Hepatocyte (in vitro differentiated cells): ENCODE measurements at regions not wholly inside any gene's neighbourhood (a gene's known extent, or its start where the extent isn't known, plus 50 kb on each side); places are given as distances from the start of the nearest gene placed in this dataset.

ENCODE experiments used
- DNase-seq: peaks from one replicate; pipeline ENCODE4 v3.0.0-alpha.2; 2016; ENCODE audit warnings: low spot score
- H2AFZ ChIP-seq: fragments of 200-600 bp; sonication (generic); 2 replicates; pipeline ENCODE4 v1.6.0; 2016; ENCODE audit warnings: antibody characterized with exemption, mild to moderate bottlenecking
- H3K27ac ChIP-seq: fragments of 200-600 bp; sonication (generic); 2 replicates; pipeline ENCODE4 v1.5.1; 2016; ENCODE audit warnings: mild to moderate bottlenecking
- H3K27me3 ChIP-seq: fragments of 200-600 bp; sonication (generic); 2 replicates; pipeline ENCODE4 v1.6.1; 2016
- H3K36me3 ChIP-seq: fragments of 200-600 bp; sonication (generic); replicated peaks from 2 replicates; pipeline ENCODE4 v1.5.1; 2016; ENCODE audit warnings: low read depth; ENCODE audit not compliant: insufficient read depth
- H3K4me1 ChIP-seq: fragments of 200-600 bp; sonication (generic); 2 replicates; pipeline ENCODE4 v1.5.1; 2016; ENCODE audit warnings: mild to moderate bottlenecking, moderate library complexity; ENCODE audit not compliant: insufficient read depth
- H3K4me2 ChIP-seq: fragments of 200-600 bp; sonication (generic); 2 replicates; pipeline ENCODE4 v1.6.0; 2016
- H3K4me3 ChIP-seq: fragments of 200-600 bp; sonication (generic); 2 replicates; pipeline ENCODE4 v1.5.1; 2016; ENCODE audit warnings: mild to moderate bottlenecking
- H3K79me2 ChIP-seq: fragments of 200-600 bp; sonication (generic); 2 replicates; pipeline ENCODE4 v1.6.0; 2017; ENCODE audit warnings: mild to moderate bottlenecking
- H3K9me2 ChIP-seq: fragments of 200-600 bp; sonication (generic); replicated peaks from 2 replicates; pipeline ENCODE4 v1.6.0; 2017; ENCODE audit warnings: mild to moderate bottlenecking; ENCODE audit not compliant: insufficient read depth
- H3K9me3 ChIP-seq: fragments of 200-600 bp; sonication (generic); 2 replicates; pipeline ENCODE4 v1.5.1; 2016; ENCODE audit warnings: low read depth, mild to moderate bottlenecking
- H4K20me1 ChIP-seq: fragments of 200-600 bp; sonication (generic); 2 replicates; pipeline ENCODE4 v1.6.0; 2016; ENCODE audit warnings: mild to moderate bottlenecking; ENCODE audit not compliant: insufficient read depth, poor library complexity, severe bottlenecking
- CTCF ChIP-seq: fragments of 200-600 bp; sonication (generic); IDR thresholded peaks from 2 replicates; pipeline ENCODE4 v1.5.1; 2016; ENCODE audit warnings: antibody characterized with exemption, mild to moderate bottlenecking; ENCODE audit not compliant: poor library complexity
- EZH2 ChIP-seq: fragments of 200-600 bp; sonication (generic); IDR thresholded peaks from 2 replicates; pipeline ENCODE4 v1.6.1; 2016; ENCODE audit warnings: antibody characterized with exemption, mild to moderate bottlenecking, borderline replicate concordance
- EZH2phosphoT487 ChIP-seq: fragments of 200-600 bp; sonication (generic); IDR thresholded peaks from one replicate; pipeline ENCODE4 v1.6.1; 2018; ENCODE audit warnings: antibody characterized with exemption, mild to moderate bottlenecking, low read depth, moderate library complexity; ENCODE audit not compliant: unreplicated experiment, severe bottlenecking
- WGBS: methylation state at CpG from one replicate; pipeline ENCODE4 v1.1.6; 2016; ENCODE audit warnings: low lambda C conversion rate; ENCODE audit errors: missing lambda C conversion rate; 5-methylcytosine and 5-hydroxymethylcytosine counted together

GRCh38 chr15:39181940-39182339, 398.9 kb upstream of the THBS1 start:
- WGBS, result 32% methylated on average over 2 of the region's 2 CpGs
- Histone ChIP-seq H3K4me3 (no peak overlapping the region), H3K9me2 (no peaks in the 10 kb centered on the region), H3K4me1 (peaks cover 21% of the 10 kb centered on the region), H4K20me1 (no peaks in the 10 kb centered on the region), H3K27ac (peak overlapping the region; percentile 39), H3K36me3 (no peaks in the 10 kb centered on the region), H3K4me2 (peak overlapping the region; percentile 46), H3K9me3 (no peaks in the 10 kb centered on the region), H3K27me3 (no peaks in the 10 kb centered on the region), H2AFZ (no peak overlapping the region), H3K79me2 (no peaks in the 10 kb centered on the region)
- DNase-seq, result peak; percentile 28
- TF ChIP-seq EZH2 (no peak), EZH2phosphoT487 (no peak), CTCF (no peak)

- no peaks in the 10 kb centered on the region for H4K20me1 ChIP-seq
- 94% methylated on average over 1 of the region's 1 CpG for WGBS
- H3K9me2 ChIP-seq, result no peaks in the 10 kb centered on the region
- no peaks in the 10 kb centered on the region for H3K36me3 ChIP-seq
- no peaks in the 10 kb centered on the region for H3K27me3 ChIP-seq
- H2AFZ ChIP-seq, result no peak overlapping the region
- H3K4me1 ChIP-seq, result peaks cover 21% of the 10 kb centered on the region
- H3K79me2 ChIP-seq, result no peaks in the 10 kb centered on the region
- no peak overlapping the region for H3K4me3 ChIP-seq
- no peaks in the 10 kb centered on the region for H3K9me3 ChIP-seq
- TF ChIP-seq EZH2phosphoT487, result no peak
- TF ChIP-seq CTCF, result no peak
- no peak for TF ChIP-seq EZH2
- no peak overlapping the region for H3K27ac ChIP-seq
- no peak for DNase-seq
- H3K4me2 ChIP-seq, result no peak overlapping the region
Measured at GRCh38 chr15:39183164-39183881, 397.6 kb upstream of the THBS1 start.

- Histone ChIP-seq H4K20me1 (no peaks in the 10 kb centered on the region), H3K9me2 (no peaks in the 10 kb centered on the region), H3K27me3 (no peaks in the 10 kb centered on the region), H3K36me3 (no peaks in the 10 kb centered on the region), H3K4me2 (no peak overlapping the region), H3K79me2 (no peaks in the 10 kb centered on the region), H3K9me3 (no peaks in the 10 kb centered on the region), H2AFZ (no peak overlapping the region), H3K27ac (no peak overlapping the region), H3K4me1 (peaks cover 18% of the 10 kb centered on the region), H3K4me3 (no peak overlapping the region)
- DNase-seq, result no peak
- TF ChIP-seq EZH2 (no peak), EZH2phosphoT487 (no peak), CTCF (no peak)
- 88% methylated on average over 4 of the region's 4 CpGs for WGBS
Measured at GRCh38 chr15:39184701-39185390, 396.0 kb upstream of the THBS1 start.
